Transverse colon (tissue), 4 donors: ENCODE measurements at regions not wholly inside any gene's neighbourhood (a gene's known extent, or its start where the extent isn't known, plus 50 kb on each side); places are given as distances from the start of the nearest gene placed in this dataset.
A peak's percentile ranks its signal among the peaks of the same experiment; 100 is the strongest.

Experiments used
- DNase-seq: peaks from one replicate; pipeline ENCODE4 v3.0.0-alpha.2; 2019
- H3K27ac ChIP-seq, 4 donors: fragments of 200-600 bp; sonication (generic); 2 replicates each; pipeline ENCODE4 v1.5.1; 2016 to 2018; ENCODE audit warnings: inconsistent platforms in 4 of 4
- H3K27me3 ChIP-seq: fragments of 200-600 bp; sonication (generic); 2 replicates; pipeline ENCODE4 v1.5.1; 2017; ENCODE audit warnings: inconsistent platforms
- H3K36me3 ChIP-seq, 4 donors: fragments of 200-600 bp; sonication (generic); 2 replicates each; pipeline ENCODE4 v1.5.1; 2017 to 2019; ENCODE audit warnings: inconsistent platforms in 4 of 4
- H3K4me1 ChIP-seq, 4 donors: fragments of 200-600 bp; sonication (generic); 2 replicates each; pipeline ENCODE4 v1.5.1; 2017 to 2020; ENCODE audit warnings: inconsistent platforms in 4 of 4
- H3K4me3 ChIP-seq, 4 donors: fragments of 200-600 bp; sonication (generic); 1 replicate in 1 of 4; 2 replicates in 3 of 4; pipeline versions ENCODE4 v1.5.1 to v1.6.1; 2017 to 2019; ENCODE audit warnings: inconsistent platforms in 4 of 4
- H3K9me3 ChIP-seq, 2 donors: fragments of 200-600 bp; sonication (generic); 2 replicates each; pipeline ENCODE4 v1.5.1; 2017 to 2019; ENCODE audit warnings: inconsistent platforms in 2 of 2
- EP300 ChIP-seq: sonication (generic); formaldehyde crosslinking; IDR thresholded peaks from one replicate; pipeline ENCODE4 v1.6.1; 2017; ENCODE audit warnings: antibody characterized with exemption, low read depth
- POLR2A ChIP-seq: fragments of 450-650 bp; IDR thresholded peaks from one replicate; pipeline ENCODE4 v1.6.1; 2016; ENCODE audit warnings: antibody characterized with exemption, mild to moderate bottlenecking, moderate library complexity
- POLR2AphosphoS5 ChIP-seq, 3 donors: sonication (generic); formaldehyde crosslinking; IDR thresholded peaks; one replicate each; pipeline ENCODE4 v1.6.1; 2016; ENCODE audit warnings: antibody characterized with exemption in 3 of 3
- WGBS, 2 donors: methylation state at CpG; one replicate each; pipeline ENCODE4 v1.1.5; 2018; ENCODE audit warnings: low coverage in 1 of 2; 5-methylcytosine and 5-hydroxymethylcytosine counted together
- in situ Hi-C, 4 donors: fragments of 200-750 bp; cut with MboI; loops; one replicate each; pipeline versions ENCODE4 v1.15.0 to v1.15.1; 2017; ENCODE audit warnings: low sequenced_read_pairs in 3 of 4, low pct_ligation_motif_present in 1 of 4, low pct_unique_long_range_greater_than_20kb in 1 of 4
- intact Hi-C: fragments of 100-400 bp; cut with DNase I; formaldehyde crosslinking; loops from one replicate; pipeline ENCODE4 v1.15.1; 2023; ENCODE audit warnings: low total_unique reads
- TF ChIP-seq, protein P1 (sequence below), 5 experiments: fragments of 200-600 bp in 3 of 5; fragments of 450-650 bp in 2 of 5; sonication (generic) in 3 of 5; IDR thresholded peaks; 1 replicate in 2 of 5; 2 replicates in 3 of 5; pipeline ENCODE4 v1.5.1; 2016 to 2017; ENCODE audit warnings: antibody characterized with exemption in 5 of 5, inconsistent platforms in 3 of 5, mild to moderate bottlenecking in 2 of 5, moderate library complexity in 1 of 5

DNA sequence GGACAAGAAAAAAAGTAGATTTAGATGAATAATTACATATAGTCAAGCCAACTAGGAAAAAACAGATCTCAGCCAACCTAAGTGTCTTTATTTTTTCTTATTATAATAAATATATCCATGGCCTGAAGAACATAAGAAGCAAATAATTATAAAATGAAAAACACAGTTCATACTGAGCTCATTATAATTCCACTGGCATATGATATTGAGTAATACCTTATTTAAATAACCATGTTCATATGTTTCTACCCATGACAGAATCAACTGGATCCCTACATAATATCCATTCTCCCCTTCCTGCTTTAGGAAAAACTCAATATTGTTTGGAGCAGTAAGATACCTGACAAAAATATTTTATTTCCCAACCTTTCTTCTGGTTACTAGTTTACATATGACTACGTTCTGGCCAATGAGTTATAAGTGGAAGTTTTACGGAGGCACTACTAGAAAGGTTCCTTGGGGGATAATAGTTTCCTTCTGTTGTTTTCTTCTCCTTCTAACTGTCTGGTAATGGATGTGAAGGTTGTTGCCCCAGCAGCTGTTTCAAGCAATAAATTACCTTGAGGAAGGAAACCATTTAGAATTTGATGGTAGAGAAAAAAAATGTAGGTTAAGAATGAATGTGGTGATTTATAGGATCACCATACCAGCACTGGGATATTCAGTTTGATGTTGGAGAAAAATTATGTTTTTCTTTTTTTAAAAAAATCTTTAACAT is 184.1 kb upstream of the MBNL1 start:
- Histone ChIP-seq H3K4me1 (no peaks in the 10 kb centered on the region), H3K4me3 (no peak overlapping the region), H3K27ac (no peak overlapping the region), H3K36me3 (no peaks in the 10 kb centered on the region), H3K9me3 (no peaks in the 10 kb centered on the region), H3K27me3 (no peaks in the 10 kb centered on the region)
- in situ Hi-C loops (loop anchor here in 1 of 4 donors (25.0 kb wide), 1 partner anchor 353 kb away; no protein-coding TSS in a partner anchor), intact Hi-C loops (no loop called here)
- DNase-seq, result no peak
- TF ChIP-seq POLR2A (no peak), POLR2AphosphoS5 (IDR thresholded peaks at IDR 0.05) (no peak), EP300 (no peak)
- TF ChIP-seq, protein P1, sequence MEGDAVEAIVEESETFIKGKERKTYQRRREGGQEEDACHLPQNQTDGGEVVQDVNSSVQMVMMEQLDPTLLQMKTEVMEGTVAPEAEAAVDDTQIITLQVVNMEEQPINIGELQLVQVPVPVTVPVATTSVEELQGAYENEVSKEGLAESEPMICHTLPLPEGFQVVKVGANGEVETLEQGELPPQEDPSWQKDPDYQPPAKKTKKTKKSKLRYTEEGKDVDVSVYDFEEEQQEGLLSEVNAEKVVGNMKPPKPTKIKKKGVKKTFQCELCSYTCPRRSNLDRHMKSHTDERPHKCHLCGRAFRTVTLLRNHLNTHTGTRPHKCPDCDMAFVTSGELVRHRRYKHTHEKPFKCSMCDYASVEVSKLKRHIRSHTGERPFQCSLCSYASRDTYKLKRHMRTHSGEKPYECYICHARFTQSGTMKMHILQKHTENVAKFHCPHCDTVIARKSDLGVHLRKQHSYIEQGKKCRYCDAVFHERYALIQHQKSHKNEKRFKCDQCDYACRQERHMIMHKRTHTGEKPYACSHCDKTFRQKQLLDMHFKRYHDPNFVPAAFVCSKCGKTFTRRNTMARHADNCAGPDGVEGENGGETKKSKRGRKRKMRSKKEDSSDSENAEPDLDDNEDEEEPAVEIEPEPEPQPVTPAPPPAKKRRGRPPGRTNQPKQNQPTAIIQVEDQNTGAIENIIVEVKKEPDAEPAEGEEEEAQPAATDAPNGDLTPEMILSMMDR (IDR thresholded peaks at IDR 0.05), result no peak
- WGBS, 2 donors, result 76 to 92% methylated on average over 2 of the region's 2 CpGs

DNA sequence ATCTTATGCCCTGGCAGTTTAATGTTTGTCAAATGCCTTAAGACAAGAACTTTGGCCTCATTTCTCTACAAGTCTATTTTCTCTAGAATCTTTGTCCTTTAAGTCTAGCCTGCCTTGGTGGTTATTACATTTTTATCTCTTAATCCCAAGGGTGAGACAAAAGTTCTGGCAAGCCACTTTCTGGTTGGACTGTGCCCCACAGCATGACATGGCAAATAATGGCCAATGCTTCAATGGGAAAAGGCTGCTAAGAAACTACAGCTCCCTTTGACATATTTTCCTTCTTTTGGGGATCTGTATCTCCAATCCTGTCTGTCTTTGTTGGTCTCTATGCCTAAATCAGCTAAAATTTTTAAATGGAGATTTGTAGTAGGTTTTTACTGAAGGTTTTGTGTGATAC is 181.6 kb upstream of the MBNL1 start:
- DNase-seq, result no peak

DNA sequence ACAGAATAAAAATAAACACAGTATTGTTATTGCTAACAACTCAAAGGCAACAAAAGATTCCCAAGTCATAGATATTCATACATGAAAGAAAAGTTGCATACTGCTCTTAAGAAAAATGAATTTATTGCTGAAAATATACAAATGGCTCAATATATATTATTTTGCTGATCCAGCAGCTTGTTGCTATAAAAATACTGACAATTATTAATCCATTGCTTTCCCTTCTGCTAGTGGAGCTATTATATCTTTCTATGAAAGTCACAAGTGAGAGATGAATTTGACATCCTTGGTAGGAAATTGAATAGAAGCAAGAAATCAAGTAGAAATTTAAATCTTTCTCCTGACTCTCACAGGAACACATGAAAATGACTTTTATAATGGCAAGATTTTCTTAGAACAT is 179.2 kb upstream of the MBNL1 start:
- H3K4me3 ChIP-seq, result no peak overlapping the region
- H3K27me3 ChIP-seq, result no peaks in the 10 kb centered on the region
- H3K27ac ChIP-seq, result no peak overlapping the region
- H3K36me3 ChIP-seq, result no peaks in the 10 kb centered on the region
- in situ Hi-C loops, result loop anchor here in 1 of 4 donors (25.0 kb wide), 1 partner anchor 348 kb away; no protein-coding TSS in a partner anchor
- intact Hi-C loops, result no loop called here
- TF ChIP-seq EP300 (no peak), POLR2A (no peak), POLR2AphosphoS5 (IDR thresholded peaks at IDR 0.05) (no peak)
- TF ChIP-seq, protein P1 (IDR thresholded peaks at IDR 0.05), result no peak
- H3K9me3 ChIP-seq, result no peaks in the 10 kb centered on the region
- no peaks in the 10 kb centered on the region for H3K4me1 ChIP-seq
- no peak for DNase-seq

More for the DNA sequence above, 181.6 kb upstream of the MBNL1 start:
- TF ChIP-seq POLR2AphosphoS5 (IDR thresholded peaks at IDR 0.05) (no peak), EP300 (no peak), POLR2A (no peak)
- TF ChIP-seq, protein P1 (IDR thresholded peaks at IDR 0.05), result no peak
- Histone ChIP-seq H3K4me3 (no peak overlapping the region), H3K9me3 (no peaks in the 10 kb centered on the region), H3K36me3 (no peaks in the 10 kb centered on the region), H3K27ac (peak overlapping the region in 1 of 4 donors; percentile 13), H3K27me3 (no peaks in the 10 kb centered on the region), H3K4me1 (no peaks in the 10 kb centered on the region)
- in situ Hi-C loops, result loop anchor here in 1 of 4 donors (25.0 kb wide), 1 partner anchor 350 kb away; no protein-coding TSS in a partner anchor
- intact Hi-C loops, result no loop called here

DNA sequence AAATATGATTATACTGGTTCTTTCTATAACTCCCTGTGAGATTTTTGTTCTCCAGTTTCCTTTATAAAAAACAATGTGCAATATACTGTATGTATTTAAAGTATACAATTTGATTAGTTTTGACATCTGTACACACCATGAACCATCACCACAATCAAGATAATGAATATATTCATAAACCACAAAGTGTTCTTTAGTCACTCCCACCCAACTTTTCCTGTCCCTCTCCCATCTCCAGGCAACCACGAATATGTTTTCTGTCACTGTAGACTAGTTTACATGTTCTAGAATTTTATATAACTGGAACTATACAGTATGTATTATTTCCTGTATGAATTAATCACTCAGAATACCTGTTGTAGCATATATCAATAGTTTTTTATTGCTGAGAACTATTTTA is 177.0 kb upstream of the MBNL1 start:
- WGBS, 2 donors, result 89 to 92% methylated on average over 1 of the region's 1 CpG
- H3K4me1 ChIP-seq, result peaks cover 0 to 7% (median 0%) of the 10 kb centered on the region in 4 donors

More for the DNA sequence above, 177.0 kb upstream of the MBNL1 start:
- intact Hi-C loops, result loop anchor here (10.0 kb wide), 1 partner anchor 173 kb away; the partner anchor contains the start of gene MBNL1
- Histone ChIP-seq H3K4me3 (no peak overlapping the region), H3K36me3 (no peaks in the 10 kb centered on the region), H3K9me3 (no peaks in the 10 kb centered on the region), H3K27ac (no peak overlapping the region), H3K27me3 (no peaks in the 10 kb centered on the region)
- no peak for DNase-seq
- no peak for TF ChIP-seq EP300
- TF ChIP-seq, protein P1 (IDR thresholded peaks at IDR 0.05), result no peak
- no peak for TF ChIP-seq POLR2AphosphoS5 (IDR thresholded peaks at IDR 0.05)
- no peak for TF ChIP-seq POLR2A
- in situ Hi-C loops, result loop anchor here in 1 of 4 donors (25.0 kb wide), 1 partner anchor 346 kb away; no protein-coding TSS in a partner anchor
